OCI-LY1 (cell line): ENCODE measurements at regions not wholly inside any gene's neighbourhood (a gene's known extent, or its start where the extent isn't known, plus 50 kb on each side); places are given as distances from the start of the nearest gene placed in this dataset.

Experiments
- EZH2 ChIP-seq: fragments of 200-600 bp; sonication (generic), shearing (Covaris generic); IDR thresholded peaks from 2 replicates; pipeline ENCODE4 v1.8.0; 2017; ENCODE audit warnings: borderline replicate concordance, mixed run types, mild to moderate bottlenecking, antibody characterized with exemption, low read length, moderate library complexity, mixed read lengths
- TF ChIP-seq, protein P1 (sequence below): fragments of 200-600 bp; sonication (generic), shearing (Covaris generic); IDR thresholded peaks from 2 replicates; pipeline ENCODE4 v1.5.1; 2017; ENCODE audit warnings: mild to moderate bottlenecking, antibody characterized with exemption, low read length, moderate library complexity, mixed read lengths

DNA sequence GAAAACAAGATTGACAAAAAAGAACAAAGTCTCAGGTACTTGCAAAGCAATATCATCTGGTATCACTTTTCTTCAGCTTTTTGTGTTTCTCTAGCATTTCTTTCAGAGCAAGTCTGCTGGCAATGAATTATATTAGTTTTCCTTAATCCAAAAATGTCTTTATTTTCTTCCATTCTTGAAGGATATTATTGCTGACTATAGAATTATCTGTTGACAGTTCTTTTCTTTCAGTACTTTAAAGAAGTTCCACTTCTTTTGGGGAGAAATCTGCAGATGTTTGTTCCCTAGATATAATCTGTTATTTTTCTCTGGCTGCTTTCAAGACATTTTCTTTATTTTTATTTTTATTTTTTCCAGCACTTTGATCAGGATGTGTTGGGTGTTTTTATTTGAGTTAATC, 161.8 kb upstream of the SPRED2 start:
- TF ChIP-seq, protein P1, sequence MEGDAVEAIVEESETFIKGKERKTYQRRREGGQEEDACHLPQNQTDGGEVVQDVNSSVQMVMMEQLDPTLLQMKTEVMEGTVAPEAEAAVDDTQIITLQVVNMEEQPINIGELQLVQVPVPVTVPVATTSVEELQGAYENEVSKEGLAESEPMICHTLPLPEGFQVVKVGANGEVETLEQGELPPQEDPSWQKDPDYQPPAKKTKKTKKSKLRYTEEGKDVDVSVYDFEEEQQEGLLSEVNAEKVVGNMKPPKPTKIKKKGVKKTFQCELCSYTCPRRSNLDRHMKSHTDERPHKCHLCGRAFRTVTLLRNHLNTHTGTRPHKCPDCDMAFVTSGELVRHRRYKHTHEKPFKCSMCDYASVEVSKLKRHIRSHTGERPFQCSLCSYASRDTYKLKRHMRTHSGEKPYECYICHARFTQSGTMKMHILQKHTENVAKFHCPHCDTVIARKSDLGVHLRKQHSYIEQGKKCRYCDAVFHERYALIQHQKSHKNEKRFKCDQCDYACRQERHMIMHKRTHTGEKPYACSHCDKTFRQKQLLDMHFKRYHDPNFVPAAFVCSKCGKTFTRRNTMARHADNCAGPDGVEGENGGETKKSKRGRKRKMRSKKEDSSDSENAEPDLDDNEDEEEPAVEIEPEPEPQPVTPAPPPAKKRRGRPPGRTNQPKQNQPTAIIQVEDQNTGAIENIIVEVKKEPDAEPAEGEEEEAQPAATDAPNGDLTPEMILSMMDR: no peak
- TF ChIP-seq EZH2: no peak
